Left ventricle myocardium inferior (tissue), 1 donor: ENCODE measurements at regions not wholly inside any gene's neighbourhood (a gene's known extent, or its start where the extent isn't known, plus 50 kb on each side); places are given as distances from the start of the nearest gene placed in this dataset.

ENCODE experiments used
- DNase-seq: peaks from one replicate; pipeline ENCODE4 v3.0.0-alpha.2; 2020
- H3K27ac ChIP-seq: fragments of 200-600 bp; replicated peaks from 2 replicates; pipeline ENCODE4 v1.8.0; 2021
- H3K27me3 ChIP-seq: fragments of 200-600 bp; 2 replicates; pipeline ENCODE4 v1.8.0; 2021; ENCODE audit warnings: low read depth
- H3K36me3 ChIP-seq: fragments of 200-600 bp; 2 replicates; pipeline ENCODE4 v1.8.0; 2021
- H3K4me1 ChIP-seq: fragments of 200-600 bp; 2 replicates; pipeline ENCODE4 v1.8.0; 2021
- H3K4me3 ChIP-seq: fragments of 200-600 bp; 2 replicates; pipeline ENCODE4 v1.8.0; 2021; ENCODE audit warnings: mild to moderate bottlenecking, moderate library complexity
- H3K9me3 ChIP-seq: fragments of 200-600 bp; replicated peaks from 2 replicates; pipeline ENCODE4 v1.8.0; 2021
- CTCF ChIP-seq: fragments of 200-600 bp; IDR thresholded peaks from 2 replicates; pipeline ENCODE4 v1.8.0; 2021; ENCODE audit warnings: antibody characterized with exemption, mild to moderate bottlenecking, borderline replicate concordance
- intact Hi-C: fragments of 100-400 bp; cut with micrococcal nuclease; formaldehyde crosslinking; loops from one replicate; pipeline ENCODE4 v1.11.0; 2022
- donor health status: DM: no; HTN: yes; CAD: no; lungs with severe emphysema.

- H3K27ac ChIP-seq: no peak overlapping the region
- H3K4me3 ChIP-seq: no peak overlapping the region
- H3K36me3 ChIP-seq: no peaks in the 10 kb centered on the region
- no peak for TF ChIP-seq CTCF
- H3K9me3 ChIP-seq: no peaks in the 10 kb centered on the region
- intact Hi-C loops: no loop called here
- H3K4me1 ChIP-seq: no peaks in the 10 kb centered on the region
- no peaks in the 10 kb centered on the region for H3K27me3 ChIP-seq
- no peak for DNase-seq
Observed at GRCh38 chr4:151888367-151888866, 127.6 kb upstream of the GATB start.

- intact Hi-C loops: no loop called here
- Histone ChIP-seq H3K27me3 (no peaks in the 10 kb centered on the region), H3K4me3 (no peak overlapping the region), H3K27ac (no peak overlapping the region), H3K4me1 (no peaks in the 10 kb centered on the region), H3K9me3 (no peaks in the 10 kb centered on the region), H3K36me3 (no peaks in the 10 kb centered on the region)
- DNase-seq: no peak
- TF ChIP-seq CTCF: no peak
Observed at GRCh38 chr4:151887816-151888180, 127.0 kb upstream of the GATB start.

- no peak for TF ChIP-seq CTCF
- Histone ChIP-seq H3K36me3 (no peaks in the 10 kb centered on the region), H3K4me3 (no peak overlapping the region), H3K27me3 (no peaks in the 10 kb centered on the region), H3K9me3 (no peaks in the 10 kb centered on the region), H3K27ac (no peak overlapping the region), H3K4me1 (no peaks in the 10 kb centered on the region)
- intact Hi-C loops: no loop called here
- DNase-seq: no peak
Observed at GRCh38 chr4:151887031-151887815, 126.4 kb upstream of the GATB start.

GRCh38 chr4:151885123-151885522 lies 124.3 kb upstream of the GATB start:
- no peaks in the 10 kb centered on the region for H3K9me3 ChIP-seq
- intact Hi-C loops: no loop called here
- no peak overlapping the region for H3K4me3 ChIP-seq
- H3K27ac ChIP-seq: no peak overlapping the region
- no peak for TF ChIP-seq CTCF
- H3K27me3 ChIP-seq: no peaks in the 10 kb centered on the region
- no peak for DNase-seq
- H3K4me1 ChIP-seq: no peaks in the 10 kb centered on the region
- H3K36me3 ChIP-seq: no peaks in the 10 kb centered on the region

- intact Hi-C loops: no loop called here
- Histone ChIP-seq H3K4me1 (no peaks in the 10 kb centered on the region), H3K4me3 (no peak overlapping the region), H3K36me3 (no peaks in the 10 kb centered on the region), H3K27me3 (no peaks in the 10 kb centered on the region), H3K27ac (no peak overlapping the region), H3K9me3 (no peaks in the 10 kb centered on the region)
- no peak for DNase-seq
- TF ChIP-seq CTCF: no peak
Observed at GRCh38 chr4:151883747-151884146, 122.9 kb upstream of the GATB start.
